Chondrocyte (in vitro differentiated cells): ENCODE measurements at regions not wholly inside any gene's neighbourhood (a gene's known extent, or its start where the extent isn't known, plus 50 kb on each side); places are given as distances from the start of the nearest gene placed in this dataset.

Source experiments
- DNase-seq: peaks from one replicate; pipeline ENCODE4 v3.0.0; 2021; ENCODE audit warnings: mixed read lengths, low spot score
- H3K27ac Mint-ChIP-seq: one replicate; pipeline ENCODE4 v1.8.0; 2021; ENCODE audit warnings: mild to moderate bottlenecking, moderate library complexity, mixed read lengths; ENCODE audit not compliant: unreplicated experiment
- H3K27me3 Mint-ChIP-seq: 2 replicates; pipeline ENCODE4 v1.8.0; 2021; ENCODE audit warnings: low read depth, mixed read lengths
- H3K36me3 Mint-ChIP-seq: 2 replicates; pipeline ENCODE4 v1.8.0; 2021; ENCODE audit warnings: low read depth, mixed read lengths
- H3K4me1 Mint-ChIP-seq: 2 replicates; pipeline ENCODE4 v1.8.0; 2021; ENCODE audit warnings: low read depth, mild to moderate bottlenecking, mixed read lengths
- H3K4me3 Mint-ChIP-seq: one replicate; pipeline ENCODE4 v1.8.0; 2021; ENCODE audit warnings: mild to moderate bottlenecking, moderate library complexity, mixed read lengths; ENCODE audit not compliant: unreplicated experiment
- H3K9me3 Mint-ChIP-seq: 2 replicates; pipeline ENCODE4 v1.8.0; 2021; ENCODE audit warnings: low read depth, mixed read lengths
- CTCF ChIP-seq: fragments of 200-600 bp; sonication (generic); IDR thresholded peaks from 2 replicates; pipeline ENCODE4 v1.5.0; 2021; ENCODE audit warnings: antibody characterized with exemption, mild to moderate bottlenecking, moderate library complexity

- Mint-ChIP-seq H3K9me3 (no peaks in the 10 kb centered on the region), H3K27ac (no peak overlapping the region)
- TF ChIP-seq CTCF, result no peak
These were observed 94.2 kb upstream of the TECRL start for GRCh38 chr4:64503416-64503815.

GRCh38 chr4:64497491-64497890 lies 88.2 kb upstream of the TECRL start:
- Mint-ChIP-seq H3K36me3 (no peaks in the 10 kb centered on the region), H3K27me3 (peaks cover 13% of the 10 kb centered on the region), H3K9me3 (no peaks in the 10 kb centered on the region), H3K4me1 (no peaks in the 10 kb centered on the region), H3K27ac (no peak overlapping the region), H3K4me3 (no peak overlapping the region)
- no peak for DNase-seq
- no peak for TF ChIP-seq CTCF

More at GRCh38 chr4:64503416-64503815, 94.2 kb upstream of the TECRL start:
- H3K4me3 Mint-ChIP-seq, result no peak overlapping the region
- no peaks in the 10 kb centered on the region for H3K36me3 Mint-ChIP-seq
- DNase-seq, result no peak
- peaks cover 13% of the 10 kb centered on the region for H3K27me3 Mint-ChIP-seq
- H3K4me1 Mint-ChIP-seq, result no peaks in the 10 kb centered on the region

GRCh38 chr4:64495946-64496345 lies 86.7 kb upstream of the TECRL start:
- peaks cover 13% of the 10 kb centered on the region for H3K27me3 Mint-ChIP-seq
- H3K27ac Mint-ChIP-seq, result no peak overlapping the region
- TF ChIP-seq CTCF, result no peak
- H3K36me3 Mint-ChIP-seq, result no peaks in the 10 kb centered on the region
- no peak for DNase-seq
- H3K9me3 Mint-ChIP-seq, result no peaks in the 10 kb centered on the region
- H3K4me3 Mint-ChIP-seq, result no peak overlapping the region
- H3K4me1 Mint-ChIP-seq, result peaks cover 4% of the 10 kb centered on the region

DNA sequence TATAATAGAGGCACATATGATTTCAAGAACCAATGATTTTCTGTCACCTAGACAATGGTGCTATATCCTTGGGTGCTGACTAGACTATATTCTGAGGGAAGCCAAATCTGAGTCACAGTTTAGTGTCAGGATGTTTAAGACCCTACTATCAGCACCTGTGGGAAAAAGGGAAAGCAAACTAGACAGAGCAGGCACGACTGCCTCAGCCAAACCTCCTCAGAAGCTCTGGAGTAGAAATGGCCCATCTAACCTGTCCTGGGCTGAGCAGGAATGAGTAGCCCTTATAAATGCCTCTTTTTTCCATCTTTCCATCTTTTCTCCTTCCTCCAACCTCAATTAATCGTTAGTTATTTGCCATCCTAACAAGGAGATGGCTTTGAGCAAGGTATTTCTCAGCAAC lies 80.4 kb upstream of the TECRL start:
- TF ChIP-seq CTCF, result no peak
- H3K27ac Mint-ChIP-seq, result no peak overlapping the region

GRCh38 chr4:64479338-64479737 lies 70.1 kb upstream of the TECRL start:
- Mint-ChIP-seq H3K4me1 (no peaks in the 10 kb centered on the region), H3K4me3 (no peak overlapping the region), H3K27ac (no peak overlapping the region), H3K9me3 (no peaks in the 10 kb centered on the region), H3K27me3 (no peaks in the 10 kb centered on the region), H3K36me3 (no peaks in the 10 kb centered on the region)
- TF ChIP-seq CTCF, result no peak
- no peak for DNase-seq

More for the DNA sequence above, 80.4 kb upstream of the TECRL start:
- no peak overlapping the region for H3K4me3 Mint-ChIP-seq
- H3K9me3 Mint-ChIP-seq, result no peaks in the 10 kb centered on the region
- peaks cover 4% of the 10 kb centered on the region for H3K4me1 Mint-ChIP-seq
- H3K36me3 Mint-ChIP-seq, result no peaks in the 10 kb centered on the region
- H3K27me3 Mint-ChIP-seq, result peaks cover 13% of the 10 kb centered on the region
- no peak for DNase-seq
